HK-2 (cell line): ENCODE measurements at regions not wholly inside any gene's neighbourhood (a gene's known extent, or its start where the extent isn't known, plus 50 kb on each side); places are given as distances from the start of the nearest gene placed in this dataset.
"Not testable (repeated sequence)": the region's sequence is repeated elsewhere in the genome, so short reads cannot be mapped to it uniquely, and the experiment has no call there.

Experiments
- DNase-seq: peaks from one replicate; pipeline ENCODE4 v3.0.0-alpha.2; 2018; ENCODE audit not compliant: unreplicated experiment

DNA sequence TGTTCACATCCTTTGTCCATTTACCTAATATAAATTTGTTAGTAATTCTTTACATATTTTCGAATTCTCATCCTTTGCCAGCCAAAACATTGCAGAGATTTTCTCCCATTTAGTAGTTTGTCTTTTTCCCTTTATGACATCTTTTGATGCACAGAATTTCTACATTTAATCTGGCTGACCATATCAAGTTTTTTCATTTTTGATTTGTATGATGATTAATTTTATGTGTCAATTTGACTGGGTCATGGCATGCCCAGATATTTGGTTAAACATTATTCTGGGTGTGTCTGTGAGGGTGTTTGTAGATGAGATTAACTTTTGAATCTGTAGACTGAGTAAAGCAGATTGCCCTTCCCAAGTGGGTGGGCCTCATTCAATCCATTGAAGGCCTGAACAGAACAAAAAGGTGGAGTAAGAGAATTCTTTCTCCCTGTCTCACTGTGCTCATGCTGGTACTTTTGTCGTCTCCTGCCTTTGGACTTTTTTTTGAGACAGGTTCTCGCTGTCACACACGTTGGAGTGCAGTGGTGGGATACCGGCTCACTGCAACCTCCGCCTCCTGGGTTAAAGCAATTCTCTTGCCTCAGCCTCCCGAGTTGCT, 72.1 kb upstream of the EPB41L1 start:
- DNase-seq: no peak

DNA sequence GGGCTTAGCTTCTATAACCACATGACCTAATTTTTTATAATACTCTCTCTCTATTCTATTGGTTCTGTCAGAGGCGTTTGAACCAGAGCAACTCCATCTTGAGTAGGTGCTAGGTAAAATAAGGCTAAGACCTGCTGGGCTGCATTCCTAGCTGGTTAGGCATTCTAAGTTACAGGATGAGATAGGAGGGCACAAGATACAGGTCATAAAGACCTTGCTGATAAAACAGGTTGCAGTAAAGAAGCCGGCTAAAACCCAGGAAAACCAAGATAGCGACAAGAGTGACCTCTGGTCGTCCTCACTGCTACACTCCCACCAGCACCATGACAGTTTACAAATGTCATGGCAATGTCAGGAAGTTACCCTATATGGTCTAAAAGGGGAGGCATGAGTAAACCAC, 71.3 kb upstream of the EPB41L1 start:
- DNase-seq: not testable (repeated sequence)

DNA sequence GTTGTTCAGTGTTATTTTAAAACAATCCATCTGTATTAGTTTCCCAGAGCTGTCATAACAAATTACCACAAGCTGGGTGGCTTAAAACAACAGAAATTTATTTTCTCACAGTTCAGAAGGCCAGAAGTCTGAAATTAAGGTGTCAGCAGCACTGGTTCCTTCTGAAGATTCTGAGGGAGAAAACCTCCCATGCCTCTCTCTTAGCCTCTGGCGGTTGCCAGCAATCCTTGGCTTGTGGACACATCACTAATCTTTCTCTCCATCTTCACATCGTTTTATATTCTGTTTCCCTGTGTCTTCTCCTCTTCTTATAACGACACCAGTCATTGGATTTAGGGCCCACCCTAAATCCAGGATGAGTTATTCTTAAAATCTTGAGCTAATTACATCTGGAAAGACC, 70.2 kb upstream of the EPB41L1 start:
- no peak for DNase-seq

DNA sequence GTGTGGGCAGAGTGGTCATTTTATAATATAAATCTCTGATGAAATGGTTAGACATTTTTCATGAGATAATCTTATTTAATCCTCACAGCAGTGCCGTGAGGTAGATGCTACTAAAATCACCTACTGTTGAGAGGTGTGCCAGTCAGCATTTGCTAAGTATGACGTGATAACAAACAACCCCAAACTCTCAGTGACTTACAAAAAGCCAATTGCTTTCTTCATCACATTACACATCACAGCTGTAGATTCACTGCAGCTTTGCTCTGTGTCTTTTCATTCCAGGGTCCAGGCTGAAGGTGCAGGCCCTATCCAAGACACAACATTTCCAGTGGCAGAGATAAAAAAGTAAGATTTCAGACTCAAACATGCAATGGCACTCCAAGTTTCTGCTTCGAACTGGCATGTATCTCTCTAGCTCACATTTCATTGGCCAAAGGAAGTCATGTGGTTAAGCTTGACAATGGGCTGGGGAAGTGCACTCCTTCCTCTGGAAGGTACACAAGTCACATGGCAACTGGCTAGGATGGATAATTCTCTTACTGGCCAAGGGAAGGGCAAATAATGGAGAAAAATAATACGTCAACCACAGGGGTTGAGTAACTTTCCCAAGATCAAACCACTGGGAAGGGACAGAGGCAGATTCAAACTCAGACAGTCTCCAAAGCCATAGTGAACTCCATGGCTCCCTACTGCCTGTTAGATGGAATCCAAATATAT, 69.5 kb upstream of the EPB41L1 start:
- DNase-seq: peak; percentile 48

DNA sequence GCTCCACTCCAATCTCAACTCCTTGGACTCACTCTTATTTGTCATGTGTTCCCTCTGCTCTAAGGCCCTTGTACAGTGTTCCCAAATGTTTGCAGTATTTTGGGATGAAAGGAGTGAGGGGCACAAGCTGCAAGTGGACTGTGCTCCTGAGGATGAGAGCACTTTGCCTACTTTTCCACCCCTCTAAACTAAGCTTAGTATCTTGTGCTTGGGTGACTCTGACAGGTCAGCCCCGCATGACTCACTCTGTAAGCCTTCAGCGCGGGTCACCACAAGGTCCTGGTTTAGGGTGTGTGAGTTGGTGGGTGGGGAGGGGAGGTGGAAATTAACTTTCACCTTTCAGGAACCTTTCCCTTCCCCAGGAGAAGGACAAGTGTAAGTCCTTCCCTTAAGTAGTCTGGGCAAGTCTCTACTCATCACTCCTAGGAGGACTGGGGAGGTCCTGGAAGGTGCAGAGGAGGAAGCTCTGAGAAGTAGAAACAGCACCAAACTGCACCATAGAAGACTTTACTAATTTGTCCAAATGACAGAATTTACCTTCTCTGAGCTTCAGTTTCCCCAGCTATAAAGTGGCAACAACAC, 68.8 kb upstream of the EPB41L1 start:
- DNase-seq: peak; percentile 85

DNA sequence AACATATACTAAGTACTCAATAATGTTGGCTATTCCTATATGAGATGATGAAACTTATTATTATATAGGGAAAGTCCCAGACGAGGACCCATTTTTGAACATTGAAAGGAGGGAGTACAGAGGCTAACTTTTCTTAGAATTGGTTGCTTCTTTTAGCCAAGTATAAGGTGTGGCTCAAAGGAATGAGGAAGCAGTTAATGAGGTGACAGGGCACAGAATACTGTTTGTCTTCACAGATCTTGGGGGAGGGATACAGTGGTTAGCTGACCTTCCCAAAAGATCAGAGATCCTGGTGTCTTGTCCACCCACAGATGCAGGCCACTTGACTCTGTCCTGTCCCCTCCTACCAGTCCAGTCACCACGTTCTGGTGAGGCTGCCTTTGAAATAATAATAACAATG, 67.8 kb upstream of the EPB41L1 start:
- DNase-seq: no peak

DNA sequence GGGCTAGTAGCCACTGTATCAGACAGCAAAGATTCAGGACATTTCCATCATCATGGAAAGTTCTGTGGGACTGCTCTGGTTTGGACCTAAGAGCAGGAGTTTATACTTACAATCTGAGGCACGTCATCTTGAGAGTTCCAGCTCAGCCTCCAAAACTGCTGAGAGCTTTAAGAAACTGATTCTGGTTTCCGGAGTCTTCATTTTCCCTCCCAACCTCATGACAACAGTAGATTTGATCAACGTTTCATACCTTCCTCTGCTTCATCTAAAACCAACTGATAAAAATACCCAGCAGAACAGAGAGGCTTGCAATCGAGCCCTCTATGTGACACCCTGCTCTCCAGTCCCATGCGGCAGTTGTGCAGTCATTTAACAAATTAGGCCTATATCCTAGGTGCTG, 64.3 kb upstream of the EPB41L1 start:
- DNase-seq: no peak

DNA sequence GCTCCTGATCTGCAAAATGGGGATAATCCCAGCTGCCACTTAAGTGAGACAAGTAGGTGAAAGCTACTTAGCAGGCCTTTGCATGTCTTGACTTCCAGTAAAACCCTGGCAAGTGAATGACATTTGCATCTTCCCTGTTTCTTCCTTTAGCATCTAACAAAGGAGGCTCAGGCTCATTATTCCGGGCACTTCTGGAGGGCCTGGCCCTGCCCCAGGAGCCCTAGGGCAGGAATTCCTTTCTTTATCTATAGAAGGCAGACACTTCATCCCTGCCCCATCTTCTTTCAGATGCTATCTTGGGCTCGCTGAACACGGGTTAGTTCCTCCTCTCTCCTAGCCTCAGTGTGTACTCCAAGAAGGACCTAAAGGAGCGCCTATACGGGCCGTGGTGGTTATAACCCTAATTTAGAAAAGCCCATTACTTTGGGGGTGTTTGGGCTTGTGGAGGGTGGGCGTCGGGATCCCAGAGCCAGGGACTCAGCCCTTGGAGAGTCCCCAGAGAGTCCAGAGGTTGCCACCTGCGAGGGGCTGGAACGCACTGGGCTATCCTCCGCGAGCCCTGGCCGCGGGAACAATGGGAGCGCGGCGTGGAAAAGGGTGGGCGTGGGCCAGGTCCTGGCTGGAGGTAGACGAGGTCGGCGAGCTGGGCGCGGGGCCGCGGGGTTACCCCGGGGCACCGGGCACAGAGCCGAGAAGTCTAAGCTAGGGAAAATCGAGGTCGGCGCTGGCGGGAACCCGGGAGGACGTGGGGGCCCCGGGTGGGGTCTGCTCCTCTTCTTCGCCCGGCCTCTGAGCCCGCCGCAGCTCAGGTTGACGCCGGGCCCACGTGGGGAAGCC, 62.8 kb upstream of the EPB41L1 start:
- no peak for DNase-seq

DNA sequence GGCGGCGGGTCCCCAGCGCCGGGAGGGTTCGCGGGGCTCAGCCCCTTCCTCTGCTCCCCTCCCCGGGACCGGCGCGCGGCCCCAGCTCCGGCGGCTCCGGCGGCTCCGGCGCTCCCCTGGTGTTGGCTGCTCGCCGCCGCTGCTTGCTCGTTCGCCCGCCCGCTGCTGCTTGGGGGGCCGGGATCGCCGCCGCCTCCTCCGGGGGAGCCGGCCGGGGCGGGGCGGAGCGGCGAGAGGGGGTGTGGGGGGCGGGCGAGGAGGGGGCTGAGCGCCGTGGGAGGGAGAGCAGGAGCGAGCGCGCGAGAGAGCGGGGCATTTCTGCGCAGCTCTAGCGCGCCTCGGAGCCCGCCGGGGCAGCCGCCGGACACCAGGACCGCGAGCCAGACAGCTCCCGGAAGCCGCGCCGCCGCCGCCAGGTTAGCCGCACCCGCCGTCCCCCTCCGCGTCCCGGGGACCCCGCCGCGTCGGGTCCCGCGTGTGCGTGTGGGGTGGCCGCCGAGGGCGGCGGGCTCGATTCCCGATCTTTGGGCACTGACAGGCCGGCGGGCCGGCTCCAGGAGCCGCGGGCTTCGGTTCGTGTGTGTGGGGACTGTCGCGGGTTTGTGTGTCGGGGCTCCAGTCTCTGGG, 62.0 kb upstream of the EPB41L1 start:
- DNase-seq: peak; percentile 62

DNA sequence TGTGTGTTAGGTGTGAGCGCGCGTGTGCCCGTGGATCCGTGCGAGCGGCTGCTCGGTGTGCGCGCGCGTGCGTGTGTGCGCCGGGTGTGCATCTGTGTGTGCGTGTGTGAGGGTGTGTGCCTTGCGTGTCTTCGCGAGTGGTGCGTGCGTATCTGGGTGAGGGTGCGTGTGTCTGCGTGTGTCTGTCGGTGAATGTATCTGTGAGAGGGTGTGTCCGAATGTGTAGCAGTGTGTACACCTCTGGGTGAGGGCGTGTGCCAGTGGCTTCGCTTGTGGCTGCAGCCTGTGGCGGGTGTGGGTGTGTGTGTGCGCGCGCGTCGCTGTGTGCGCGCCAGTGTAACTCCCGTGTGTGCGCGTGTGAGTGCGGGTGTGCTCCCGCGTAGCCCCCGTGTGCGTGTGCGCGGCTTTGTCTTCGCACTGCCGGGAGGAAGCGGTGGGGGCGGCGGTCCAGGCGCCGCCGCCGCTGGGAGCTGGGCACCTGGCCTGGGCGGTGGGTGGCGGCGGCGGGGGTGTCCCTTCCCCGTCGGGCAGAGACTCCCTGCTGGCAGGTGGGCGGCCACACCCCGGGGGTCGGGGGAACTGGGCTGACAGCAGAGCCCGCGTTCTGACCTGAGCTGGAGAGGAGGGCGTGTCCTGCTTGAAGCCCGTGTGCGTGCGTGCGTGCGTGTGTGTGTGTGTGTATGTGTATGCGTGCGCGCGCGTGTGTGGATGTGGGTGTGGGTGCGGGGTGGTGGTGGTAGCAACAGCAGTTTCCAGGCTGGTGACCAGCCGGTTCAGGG, 61.3 kb upstream of the EPB41L1 start:
- peak; percentile 49 for DNase-seq

DNA sequence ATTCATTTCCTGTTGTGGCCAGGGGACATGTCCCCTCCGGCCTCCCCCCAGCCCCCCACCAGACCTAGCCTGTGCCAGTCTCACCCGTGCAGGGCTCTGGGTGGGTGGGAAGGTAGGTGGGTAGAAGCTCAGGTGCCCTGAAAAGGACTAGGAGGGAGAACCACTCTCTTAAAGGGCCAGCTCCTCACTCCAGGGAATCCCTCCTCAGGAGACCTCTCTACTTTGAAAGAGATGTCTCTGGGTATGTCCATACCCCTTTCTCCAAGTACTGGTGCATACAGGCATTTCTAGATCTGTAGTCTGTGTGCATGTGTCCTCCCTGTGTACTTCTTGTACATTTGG, 60.8 kb upstream of the EPB41L1 start:
- DNase-seq: no peak

DNA sequence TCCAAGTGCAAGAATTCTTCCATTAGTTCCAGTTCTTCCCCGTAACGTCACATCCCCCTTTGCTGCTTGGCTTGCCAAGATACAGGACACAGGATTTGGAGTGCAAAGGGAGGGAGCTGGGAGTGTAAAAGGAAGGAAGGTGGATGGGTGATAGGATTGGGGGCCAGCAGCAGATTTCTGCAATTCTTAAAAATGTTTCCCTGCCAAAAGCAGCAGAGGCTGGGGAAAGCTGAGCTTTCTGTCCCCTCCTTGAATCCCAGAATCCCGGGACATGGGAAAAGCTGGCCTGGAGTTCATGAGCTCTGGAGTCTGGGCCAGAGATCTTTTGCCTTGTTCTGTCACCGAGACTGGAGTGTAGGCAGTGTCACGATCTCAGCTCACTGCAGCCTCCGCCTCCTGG, 60.0 kb upstream of the EPB41L1 start:
- DNase-seq: no peak

DNA sequence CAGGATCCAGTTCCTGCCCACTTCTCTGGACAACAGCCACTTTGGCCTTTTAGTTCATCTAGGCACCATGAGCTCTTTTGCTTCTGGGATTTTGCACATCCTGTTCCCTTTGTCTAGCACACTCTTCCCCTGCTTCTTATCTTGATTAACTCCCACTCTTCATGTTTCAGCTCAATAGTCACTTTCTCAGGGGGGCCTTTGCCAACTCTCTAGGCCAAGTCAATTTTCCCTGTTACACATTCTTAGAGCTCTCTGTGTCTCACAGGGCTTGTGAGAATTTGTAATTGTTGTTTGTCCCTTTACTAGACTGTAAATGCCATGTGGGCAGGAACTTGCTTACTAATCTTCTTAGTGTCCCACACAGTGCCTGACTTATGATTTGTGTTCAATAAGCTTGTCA, 58.1 kb upstream of the EPB41L1 start:
- DNase-seq: no peak

DNA sequence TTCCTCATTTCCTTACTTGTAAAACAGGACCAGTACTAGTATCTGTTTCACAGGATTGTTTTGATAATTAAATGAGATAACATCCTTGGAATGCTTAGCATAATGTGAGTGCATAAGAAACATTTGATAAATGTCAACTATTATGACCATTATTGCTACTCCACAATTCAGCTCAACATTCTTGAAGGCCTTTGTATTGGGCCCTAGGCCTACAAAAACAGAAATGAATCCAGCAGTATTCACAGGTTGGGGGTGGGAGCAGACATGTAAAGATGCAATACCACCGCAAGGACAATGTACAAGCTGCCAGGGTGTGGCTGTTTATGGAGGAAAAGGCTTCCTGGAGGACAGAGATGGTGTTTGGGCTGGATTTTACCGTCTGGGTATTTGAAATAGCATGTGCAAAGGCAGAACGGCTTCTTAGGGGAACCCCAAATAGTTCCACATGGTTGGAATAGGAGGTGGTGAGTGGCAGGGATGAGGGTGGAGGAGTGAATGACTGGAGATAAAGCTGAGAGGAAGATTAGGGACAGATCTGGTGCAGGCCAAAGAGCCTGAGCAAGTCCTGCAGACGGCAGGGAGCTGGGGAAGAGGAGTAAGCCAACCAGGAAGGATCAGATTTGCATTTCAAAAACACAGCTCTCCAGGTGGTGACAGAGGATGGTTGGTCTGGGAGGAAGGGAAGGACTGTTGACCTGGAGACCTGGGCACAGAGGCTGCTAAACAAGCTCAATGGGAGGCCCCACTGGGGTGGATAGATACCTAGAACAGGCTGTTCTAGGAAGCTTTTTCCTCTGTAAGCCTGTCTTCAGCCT, 57.0 kb upstream of the EPB41L1 start:
- DNase-seq: no peak

DNA sequence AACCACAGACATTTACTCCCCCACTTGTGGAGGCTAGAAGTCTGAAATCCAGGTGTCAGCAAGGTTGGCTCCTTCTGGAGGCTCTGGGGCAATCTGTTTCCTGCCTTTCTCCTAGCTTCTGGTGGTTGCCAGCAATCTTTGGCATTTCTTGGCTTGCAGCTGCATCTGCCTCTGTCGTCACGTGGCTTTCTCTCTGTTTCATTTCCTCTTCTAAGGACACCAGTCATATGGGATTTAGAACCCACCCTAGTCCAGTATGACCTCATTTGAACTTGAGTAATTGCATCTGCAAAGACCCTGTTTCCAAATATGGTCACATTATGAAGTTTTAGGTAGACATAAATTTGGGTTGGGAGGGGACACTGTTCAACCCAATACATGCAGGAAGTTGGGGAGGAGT, 56.2 kb upstream of the EPB41L1 start:
- no peak for DNase-seq

DNA sequence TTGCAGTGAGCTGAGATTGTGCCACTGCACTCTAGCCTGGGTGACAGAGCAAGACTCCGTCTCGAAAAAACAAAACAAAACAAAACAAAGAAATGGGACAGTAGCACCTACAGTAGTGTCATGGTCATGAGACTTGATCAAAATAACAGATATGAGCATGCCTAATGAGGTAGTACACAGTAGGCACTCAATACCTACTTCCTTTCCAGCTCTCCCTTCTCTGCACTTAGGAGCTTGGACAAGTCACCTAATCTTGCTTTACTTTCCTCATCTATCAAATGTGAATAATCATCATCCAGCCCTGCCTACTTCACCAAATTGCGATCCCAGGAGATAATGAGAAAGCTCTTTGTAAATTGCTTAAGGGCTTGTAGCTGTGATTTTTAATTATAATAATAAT, 55.4 kb upstream of the EPB41L1 start:
- DNase-seq: no peak

DNA sequence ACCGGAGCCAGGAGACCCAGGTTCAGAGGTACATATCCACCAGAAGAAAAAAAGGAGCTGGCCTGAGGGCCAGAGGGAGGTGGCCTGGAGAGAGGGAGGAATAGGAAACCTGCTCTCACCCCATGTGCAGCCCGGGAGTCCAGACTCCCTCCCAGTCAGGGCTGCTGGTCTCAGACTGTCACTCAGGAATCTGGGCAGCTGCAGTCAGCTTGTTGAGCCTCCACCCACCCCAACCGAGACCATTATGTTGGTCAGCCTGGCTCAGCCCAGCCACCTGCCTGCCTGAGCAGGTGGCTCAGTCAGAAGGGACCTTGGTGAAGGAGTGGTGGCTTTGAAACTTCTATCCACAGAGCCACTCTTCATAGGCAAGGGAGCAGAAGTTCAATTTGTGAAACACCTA, 53.3 kb upstream of the EPB41L1 start:
- no peak for DNase-seq

DNA sequence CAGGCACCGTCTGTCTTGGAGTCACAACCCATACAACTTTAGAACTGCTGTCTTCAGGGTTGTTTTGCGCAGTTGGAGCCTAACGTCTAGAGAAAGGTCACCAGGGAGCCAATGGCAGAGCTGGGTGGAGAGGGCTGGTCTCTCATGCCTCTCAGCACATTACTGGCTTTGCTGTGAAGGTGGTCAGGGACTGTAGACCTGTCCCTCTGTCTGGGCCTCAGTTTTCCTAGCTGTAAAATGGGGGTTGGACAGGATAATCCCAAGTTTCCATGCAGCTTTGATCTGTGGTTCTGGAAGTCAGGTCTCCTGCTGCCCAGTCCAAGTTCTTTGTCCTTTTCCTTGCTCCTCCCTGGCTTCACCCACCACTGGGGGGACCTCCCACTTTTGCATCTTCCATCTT, 52.2 kb upstream of the EPB41L1 start:
- DNase-seq: no peak

DNA sequence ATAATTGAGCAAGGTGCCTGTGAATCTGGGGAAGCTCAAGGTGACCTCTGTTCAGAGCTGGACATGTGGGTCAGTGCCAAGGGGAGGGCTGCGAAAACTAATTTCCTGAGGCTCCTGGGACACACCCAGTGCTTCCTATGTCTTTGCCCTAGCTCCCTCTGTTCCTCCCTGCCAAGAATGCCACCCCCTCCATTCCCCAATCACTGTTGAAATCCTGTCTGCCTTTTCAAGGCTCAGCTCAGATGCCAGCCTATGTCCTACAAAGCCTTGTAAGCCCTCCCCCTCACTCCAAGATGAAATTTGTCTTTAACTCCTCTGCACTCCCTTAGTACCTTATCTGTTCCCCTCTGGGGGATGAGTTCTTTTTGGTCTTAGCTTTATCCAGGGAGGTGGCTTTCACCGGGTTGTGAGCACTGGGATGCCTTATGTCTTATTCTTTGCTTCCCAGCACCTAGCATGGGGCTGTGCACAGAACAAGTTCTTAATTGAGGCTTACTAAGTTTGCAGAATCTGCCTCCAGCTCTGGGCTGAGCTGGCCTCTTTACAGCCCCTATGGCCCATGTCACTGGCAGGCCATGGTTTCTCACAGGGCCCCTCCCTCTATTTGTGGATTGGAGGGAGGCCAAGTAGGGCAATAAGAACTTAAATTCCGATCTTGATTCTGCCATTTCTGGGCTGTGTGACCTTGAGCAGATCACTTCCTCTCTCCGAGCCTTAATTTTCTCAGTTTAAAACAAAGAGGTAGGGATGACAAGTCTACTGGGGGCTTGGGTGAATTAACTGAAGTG, 51.5 kb upstream of the EPB41L1 start:
- DNase-seq: no peak

DNA sequence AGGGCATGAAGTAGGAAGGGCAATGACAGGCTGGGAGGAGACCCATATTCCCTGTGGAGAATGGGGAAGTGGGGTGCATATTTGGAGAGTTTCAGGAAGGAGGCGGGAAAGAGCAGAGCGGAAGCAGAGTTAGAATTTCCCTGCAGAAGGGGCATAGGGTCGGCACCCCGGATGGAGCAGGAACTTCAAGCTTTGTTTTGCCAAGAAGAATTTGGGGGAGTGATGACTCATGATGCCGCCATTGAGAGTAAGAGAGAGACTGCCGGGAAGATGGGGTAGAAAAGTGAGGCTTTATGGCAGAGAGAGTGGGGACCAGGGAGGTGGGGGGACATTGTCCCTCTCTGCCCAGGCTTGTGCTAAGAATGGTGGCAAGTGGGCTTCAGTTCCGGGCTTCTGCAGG, 50.3 kb upstream of the EPB41L1 start:
- DNase-seq: no peak
